DMS53 (cell line): ENCODE measurements at regions not wholly inside any gene's neighbourhood (a gene's known extent, or its start where the extent isn't known, plus 50 kb on each side); places are given as distances from the start of the nearest gene placed in this dataset.

Experiments
- DNase-seq: peaks from one replicate; lab custom pipeline; 2025; lab: John Stamatoyannopoulos, UW

GRCh38 chr17:13931800-13932460 is 137.4 kb upstream of the COX10 start:
- no peak for DNase-seq

DNA sequence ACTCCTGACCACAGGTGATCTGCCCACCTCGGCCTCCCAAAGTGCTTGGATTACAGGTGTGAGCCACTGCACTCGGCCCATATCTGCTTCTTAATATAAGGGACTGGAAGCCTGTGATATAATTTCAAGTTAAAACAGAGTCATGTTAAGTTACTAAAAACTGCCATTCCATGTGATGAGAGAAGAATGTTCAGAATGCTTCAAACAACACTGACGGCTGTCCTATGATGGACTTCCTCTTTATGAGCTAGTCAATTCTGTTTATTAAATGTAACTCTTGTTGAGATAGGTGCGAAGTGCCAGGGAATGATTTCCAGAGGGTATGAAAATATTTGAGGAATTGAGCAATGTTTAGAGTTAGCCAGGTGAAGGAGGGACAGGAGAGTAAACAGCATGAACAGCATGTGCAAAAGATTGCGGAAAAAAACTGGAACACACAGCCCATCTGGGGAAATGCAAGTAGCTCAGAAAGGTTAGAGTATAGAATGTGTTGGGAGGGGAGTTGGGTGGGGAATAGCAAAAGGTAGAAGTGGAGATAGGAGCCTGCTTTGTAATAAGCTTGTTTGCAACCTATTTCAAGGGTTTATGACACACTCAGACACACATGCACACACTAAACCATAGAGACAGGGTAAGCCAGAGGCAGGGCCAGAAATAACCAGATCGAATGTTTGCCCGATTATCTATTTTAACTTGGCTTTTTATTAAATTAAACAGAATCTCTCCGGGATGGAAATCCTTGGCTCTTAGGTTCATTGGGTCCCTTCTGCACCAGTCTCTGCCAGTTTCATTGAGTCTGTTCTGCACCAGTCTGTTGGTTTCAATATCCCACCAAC is 135.6 kb upstream of the COX10 start:
- no peak for DNase-seq

GRCh38 chr17:13939222-13939621 is 130.1 kb upstream of the COX10 start:
- no peak for DNase-seq

DNA sequence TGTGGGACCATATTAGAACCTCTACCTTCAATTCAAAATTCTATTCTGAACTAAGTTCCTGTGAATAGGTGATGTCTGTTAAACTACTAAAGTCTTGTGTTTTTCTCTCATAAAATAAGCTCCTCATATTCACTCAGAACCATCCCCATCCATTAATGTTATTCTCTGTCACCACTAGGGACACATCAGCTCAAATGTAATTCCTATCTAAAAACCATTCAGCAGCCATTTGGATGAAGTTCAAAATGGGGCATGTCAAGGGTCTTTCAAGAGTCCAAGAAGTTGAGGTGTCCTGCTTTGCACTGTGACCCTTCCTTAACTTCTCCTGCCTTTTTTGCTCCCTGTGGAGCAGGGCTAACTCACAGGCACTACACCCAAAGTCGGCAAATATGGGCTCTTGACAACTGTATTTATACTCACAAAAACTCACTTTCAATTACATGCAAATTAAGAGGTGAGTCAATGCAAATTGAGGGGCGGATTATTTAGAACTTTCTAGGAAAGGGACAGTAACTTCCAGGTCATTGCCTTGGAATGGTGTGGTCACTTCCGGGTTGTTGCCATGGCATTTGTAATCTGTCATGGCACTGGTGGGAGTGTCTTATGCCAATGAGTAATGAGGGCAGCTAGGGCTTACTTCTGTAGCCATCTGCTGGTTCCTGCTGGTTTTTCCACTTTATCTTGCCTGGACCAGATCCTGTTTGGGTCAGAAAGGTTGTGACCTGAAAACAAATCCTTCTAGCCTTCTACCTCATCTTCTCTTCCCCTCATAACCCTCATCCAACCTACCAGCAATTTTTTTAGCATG is 128.2 kb upstream of the COX10 start:
- DNase-seq, result peak; percentile 5

- no peak for DNase-seq
These were observed 127.5 kb upstream of the COX10 start for GRCh38 chr17:13941781-13942180.

DNA sequence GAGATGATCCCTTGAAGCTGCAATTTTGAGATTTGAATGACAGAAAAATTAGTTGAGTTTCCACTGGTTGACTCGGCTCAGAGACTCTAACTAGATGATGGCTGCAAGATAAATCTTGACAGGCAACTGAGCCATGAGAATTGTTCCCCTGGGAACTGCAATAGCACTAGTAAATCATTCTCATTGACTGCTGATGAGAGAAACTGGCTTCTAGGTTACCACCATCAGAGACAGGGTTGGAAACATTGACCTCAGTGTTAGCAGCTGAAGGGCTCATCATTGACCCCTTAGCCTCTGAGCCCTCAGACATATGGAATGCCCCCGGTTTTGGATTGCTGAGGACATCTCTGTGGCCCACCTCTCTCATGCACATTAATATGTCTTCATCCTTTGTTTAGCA is 125.4 kb upstream of the COX10 start:
- DNase-seq, result no peak

DNA sequence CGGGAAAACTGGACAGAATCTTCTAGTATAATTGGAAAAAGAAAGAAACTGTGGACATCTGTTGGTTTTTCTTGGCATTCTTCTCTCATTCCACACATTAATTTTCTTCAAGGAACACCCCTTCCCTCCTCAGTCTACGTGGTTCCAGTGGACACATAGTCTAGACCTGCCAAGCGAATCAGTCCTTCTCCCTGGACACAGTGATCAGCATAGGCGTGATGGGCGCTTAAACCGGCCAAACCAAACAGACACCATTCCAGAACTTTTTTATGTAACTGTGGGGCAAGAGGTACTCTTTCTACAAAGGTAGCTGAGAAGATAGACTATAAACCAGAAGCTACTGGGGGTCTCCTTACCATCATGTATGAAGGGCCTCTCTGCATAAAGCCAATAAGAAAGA is 121.8 kb upstream of the COX10 start:
- DNase-seq, result no peak

GRCh38 chr17:13952009-13952750 is 117.1 kb upstream of the COX10 start:
- DNase-seq, result no peak

GRCh38 chr17:13953841-13954240 is 115.5 kb upstream of the COX10 start:
- no peak for DNase-seq

GRCh38 chr17:13957636-13958035 is 111.7 kb upstream of the COX10 start:
- no peak for DNase-seq

- no peak for DNase-seq
These were observed 110.5 kb upstream of the COX10 start for GRCh38 chr17:13958773-13959172.

DNA sequence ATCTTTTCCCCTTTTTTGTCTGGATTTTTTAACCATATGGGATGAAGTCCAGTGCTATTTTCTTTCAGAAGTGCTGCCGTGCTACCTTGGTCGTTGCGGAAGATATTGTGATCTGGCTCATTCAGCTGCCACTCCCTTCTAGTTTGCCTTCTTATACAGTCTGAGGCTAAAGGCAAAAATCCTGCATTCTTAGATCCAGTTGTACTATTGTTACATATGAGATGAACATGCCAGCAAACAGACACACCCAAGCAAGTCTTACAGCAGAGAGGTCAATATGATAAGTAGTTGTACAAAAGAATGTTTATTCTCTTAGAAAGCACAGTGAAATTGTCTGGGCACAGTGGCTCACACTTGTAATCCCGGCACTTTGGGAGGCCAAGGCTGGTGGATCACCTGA is 108.0 kb upstream of the COX10 start:
- DNase-seq, result no peak

DNA sequence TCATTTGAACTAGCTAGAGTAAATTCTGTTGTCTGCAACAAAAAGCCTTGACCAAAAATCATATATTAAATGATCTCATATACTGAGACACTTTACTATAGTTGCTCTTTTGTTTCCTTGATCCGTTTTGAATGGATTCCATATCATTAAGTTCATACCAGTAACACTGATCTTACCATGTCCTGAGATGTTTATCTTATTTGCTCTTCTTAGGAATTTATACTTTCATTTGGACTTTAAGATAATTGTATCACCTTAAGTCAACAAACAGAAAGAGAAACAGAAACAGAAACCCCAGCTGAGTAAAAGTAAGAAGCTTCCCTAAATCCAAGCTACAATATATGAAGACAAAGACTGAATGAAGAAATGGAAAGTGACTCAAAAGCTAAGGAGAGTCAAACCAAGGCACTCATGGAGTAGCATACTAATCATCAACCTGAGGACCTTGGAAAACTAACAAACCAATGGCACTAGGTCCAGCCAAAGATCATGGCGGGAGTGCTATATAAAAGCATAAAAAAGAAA is 106.5 kb upstream of the COX10 start:
- no peak for DNase-seq

GRCh38 chr17:13967416-13967815 is 101.9 kb upstream of the COX10 start:
- no peak for DNase-seq

DNA sequence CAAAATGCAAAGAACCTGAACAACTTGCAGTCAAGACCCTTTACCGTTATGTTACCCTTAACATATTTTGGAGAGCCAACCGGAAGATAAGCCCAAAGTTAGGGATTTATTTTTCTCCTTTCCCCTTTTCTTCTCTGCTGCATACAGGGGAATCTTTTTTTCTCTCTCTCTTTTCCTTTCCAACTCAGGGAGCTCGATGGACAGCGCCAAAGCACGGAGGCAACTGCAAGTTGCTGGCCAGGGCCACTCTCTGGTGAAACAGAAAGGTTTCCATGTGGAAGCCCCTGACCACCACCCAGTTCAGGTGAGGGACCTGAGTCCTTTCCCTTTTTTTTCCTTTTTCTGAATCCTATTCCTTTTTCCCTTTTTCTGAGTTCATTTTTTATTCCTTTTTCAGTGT is 98.8 kb upstream of the COX10 start:
- peak; percentile 2 for DNase-seq

DNA sequence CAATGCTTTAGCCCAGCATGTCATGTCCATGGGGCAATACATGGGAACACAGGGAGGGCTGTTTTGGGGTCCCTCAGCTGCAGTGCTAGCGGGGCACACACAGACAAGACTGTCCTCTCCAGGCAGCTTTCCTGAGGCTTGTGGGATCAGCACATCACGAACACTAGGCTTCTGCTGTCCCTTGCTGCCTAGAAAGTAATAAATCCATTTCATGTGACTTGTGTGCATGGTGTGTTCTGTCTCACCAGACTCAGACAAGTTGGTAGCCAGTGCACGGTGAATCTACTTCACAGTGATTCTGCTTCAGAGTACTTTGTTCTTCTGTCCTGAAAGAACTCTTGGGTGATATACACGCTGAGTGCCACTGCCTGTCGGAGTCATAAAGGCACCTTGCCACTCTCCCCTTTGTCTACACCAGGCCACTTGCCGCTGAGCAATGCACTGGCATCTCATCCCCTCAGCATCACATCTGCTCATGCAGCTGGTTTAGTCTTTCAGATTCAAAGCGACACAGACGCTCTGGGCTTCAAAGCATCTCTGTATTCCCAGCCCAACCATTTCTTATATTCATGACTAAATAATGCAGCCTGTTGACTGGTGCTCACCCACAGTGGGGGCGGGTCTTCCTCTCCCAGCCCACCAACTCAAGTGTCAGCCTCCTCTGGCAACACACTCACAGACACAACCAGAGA is 95.2 kb upstream of the COX10 start:
- no peak for DNase-seq

DNA sequence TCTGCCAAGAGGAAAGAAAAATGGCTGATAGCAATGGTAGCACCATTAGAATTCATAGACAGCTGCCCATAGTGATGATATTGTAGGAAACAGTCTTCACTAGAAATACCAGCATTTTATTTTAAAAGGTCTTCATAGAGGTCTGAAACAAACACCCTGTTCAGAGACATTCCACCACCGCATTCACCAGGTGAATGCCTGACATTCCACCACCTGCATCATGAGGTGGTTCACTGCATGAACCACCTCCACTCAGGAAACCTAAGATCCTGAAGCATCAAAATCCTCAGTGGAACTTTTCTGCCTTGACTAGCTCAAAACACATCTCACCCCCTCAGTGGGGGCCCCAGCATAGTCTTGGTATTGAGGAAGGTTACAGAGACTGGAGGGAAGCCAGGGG is 91.5 kb upstream of the COX10 start:
- no peak for DNase-seq

GRCh38 chr17:13978478-13978877 is 90.8 kb upstream of the COX10 start:
- DNase-seq, result no peak

GRCh38 chr17:13981881-13982280 is 87.4 kb upstream of the COX10 start:
- no peak for DNase-seq

- no peak for DNase-seq
These were observed 84.3 kb upstream of the COX10 start for GRCh38 chr17:13984956-13985355.

DNA sequence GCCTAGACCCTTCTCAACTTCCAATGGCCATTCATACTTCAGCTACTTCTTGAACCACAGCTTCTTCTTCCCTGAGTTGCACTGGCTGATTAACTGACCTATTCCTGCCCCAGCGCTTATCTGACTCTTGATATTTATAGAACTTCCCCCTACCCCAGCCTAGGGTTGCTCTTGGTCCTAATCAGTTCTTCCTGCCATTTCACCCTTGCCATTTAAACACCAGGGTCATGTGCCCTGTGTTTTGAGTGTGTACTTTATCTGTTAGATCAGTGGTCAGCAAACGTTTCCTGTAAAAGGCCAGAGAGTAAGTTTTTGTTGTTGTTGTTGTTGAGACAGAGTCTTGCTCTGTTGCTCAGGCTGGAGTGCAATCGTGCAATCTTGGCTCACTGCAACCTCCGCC is 82.4 kb upstream of the COX10 start:
- DNase-seq, result no peak
